Neuronal stem cell (in vitro differentiated cells): ENCODE measurements at regions not wholly inside any gene's neighbourhood (a gene's known extent, or its start where the extent isn't known, plus 50 kb on each side); places are given as distances from the start of the nearest gene placed in this dataset.

ENCODE experiments used
- DNase-seq: peaks from one replicate; pipeline ENCODE4 v3.0.0-alpha.2; 2013; ENCODE audit warnings: low spot score
- H2AFZ ChIP-seq: one replicate; pipeline ENCODE4 v1.6.1; 2013; ENCODE audit warnings: mild to moderate bottlenecking, low read length, inconsistent platforms
- H2AK5ac ChIP-seq: 2 replicates; pipeline ENCODE4 v1.6.1; 2013; ENCODE audit warnings: low read depth, mild to moderate bottlenecking, inconsistent platforms, low read length, moderate library complexity, mixed read lengths
- H2BK120ac ChIP-seq: 2 replicates; pipeline ENCODE4 v1.6.1; 2013; ENCODE audit warnings: low read depth, mild to moderate bottlenecking, inconsistent platforms, low read length, moderate library complexity, mixed read lengths
- H2BK12ac ChIP-seq: one replicate; pipeline ENCODE4 v1.6.1; 2013; ENCODE audit warnings: low read length, inconsistent platforms
- H2BK15ac ChIP-seq: 2 replicates; pipeline ENCODE4 v1.6.1; 2013; ENCODE audit warnings: mild to moderate bottlenecking, low read length, inconsistent platforms, mixed read lengths
- H2BK5ac ChIP-seq: one replicate; pipeline ENCODE4 v1.6.1; 2013; ENCODE audit warnings: inconsistent platforms, mild to moderate bottlenecking, low read length, moderate library complexity
- H3K14ac ChIP-seq: one replicate; pipeline ENCODE4 v1.6.1; 2013; ENCODE audit warnings: low read length, inconsistent platforms
- H3K18ac ChIP-seq: 2 replicates; pipeline ENCODE4 v1.6.1; 2013; ENCODE audit warnings: low read length, inconsistent platforms
- H3K23ac ChIP-seq: 2 replicates; pipeline ENCODE4 v1.6.1; 2013; ENCODE audit warnings: low read depth, mild to moderate bottlenecking, mixed read lengths, low read length, inconsistent platforms; ENCODE audit not compliant: poor library complexity
- H3K27ac ChIP-seq: replicated peaks from 3 replicates; pipeline ENCODE4 v1.5.1; 2013; ENCODE audit warnings: low read length, inconsistent platforms
- H3K27me3 ChIP-seq, 3 experiments: 2 replicates each; pipeline ENCODE4 v1.6.1; 2013; ENCODE audit warnings: low read length in 3 of 3, mild to moderate bottlenecking in 2 of 3, inconsistent platforms in 1 of 3, low read depth in 1 of 3, mixed read lengths in 1 of 3, moderate library complexity in 1 of 3; ENCODE audit not compliant: control insufficient read depth in 3 of 3, insufficient read depth in 3 of 3
- H3K36me3 ChIP-seq, 2 donors: replicated peaks in 1 of 2; 2 replicates each; pipeline ENCODE4 v1.6.1; 2013; ENCODE audit warnings: low read length in 2 of 2; ENCODE audit not compliant: control insufficient read depth in 2 of 2, insufficient read depth in 2 of 2
- H3K4ac ChIP-seq: 2 replicates; pipeline ENCODE4 v1.6.1; 2013; ENCODE audit warnings: inconsistent platforms, mild to moderate bottlenecking, low read length, moderate library complexity
- H3K4me1 ChIP-seq, 2 donors: 1 replicate in 1 of 2; 2 replicates in 1 of 2; pipeline ENCODE4 v1.6.1; 2013; ENCODE audit warnings: low read length in 2 of 2, low read depth in 1 of 2; ENCODE audit not compliant: control insufficient read depth in 2 of 2, insufficient read depth in 1 of 2
- H3K4me2 ChIP-seq: one replicate; pipeline ENCODE4 v1.6.1; 2013; ENCODE audit warnings: mild to moderate bottlenecking, low read length, inconsistent platforms; ENCODE audit not compliant: insufficient read depth, poor library complexity, severe bottlenecking
- H3K4me3 ChIP-seq, 2 donors: 2 replicates each; pipeline ENCODE4 v1.5.1; 2013; ENCODE audit warnings: low read length in 2 of 2, mild to moderate bottlenecking in 2 of 2, inconsistent platforms in 1 of 2, moderate library complexity in 1 of 2
- H3K79me1 ChIP-seq: one replicate; pipeline ENCODE4 v1.6.1; 2013; ENCODE audit warnings: low read depth, mild to moderate bottlenecking, inconsistent platforms, low read length, moderate library complexity
- H3K9ac ChIP-seq: one replicate; pipeline ENCODE4 v1.6.1; 2013; ENCODE audit warnings: mild to moderate bottlenecking, low read depth, low read length, inconsistent platforms; ENCODE audit not compliant: poor library complexity
- H3K9me3 ChIP-seq, 2 donors: replicated peaks in 1 of 2; 2 replicates each; pipeline versions ENCODE3 to v1.6.1; 2013; ENCODE audit warnings: low read length in 2 of 2, mild to moderate bottlenecking in 2 of 2, inconsistent platforms in 1 of 2, low read depth in 1 of 2, mixed read lengths in 1 of 2, moderate library complexity in 1 of 2; ENCODE audit not compliant: control insufficient read depth in 2 of 2, insufficient read depth in 1 of 2
- H4K8ac ChIP-seq: one replicate; pipeline ENCODE4 v1.6.1; 2013; ENCODE audit warnings: low read depth, mild to moderate bottlenecking, inconsistent platforms, low read length, moderate library complexity
- H4K91ac ChIP-seq: one replicate; pipeline ENCODE4 v1.6.1; 2013; ENCODE audit warnings: low read length, low read depth, mild to moderate bottlenecking, inconsistent platforms; ENCODE audit not compliant: poor library complexity
- WGBS, 2 donors: extraction: QIAGEN DNeasy Blood & Tissue Kit; methylation state at CpG; one replicate each; pipeline ENCODE4 v1.1.7; 2013; ENCODE audit warnings: missing lambda C conversion rate in 2 of 2, mixed read lengths in 1 of 2; ENCODE audit not compliant: insufficient read length in 2 of 2, insufficient replicate concordance in 1 of 2; ENCODE audit errors: extremely low coverage in 2 of 2; 5-methylcytosine and 5-hydroxymethylcytosine counted together

GRCh38 chr10:77702166-77702565, 64.6 kb upstream of the KCNMA1 start:
- no peak for DNase-seq
- no peak overlapping the region for H4K91ac ChIP-seq
- H3K9ac ChIP-seq, result no peak overlapping the region
- no peak overlapping the region for H4K8ac ChIP-seq
- H3K23ac ChIP-seq, result no peak overlapping the region
- no peaks in the 10 kb centered on the region for H3K27me3 ChIP-seq
- no peak overlapping the region for H2BK5ac ChIP-seq
- H3K4me1 ChIP-seq, result no peaks in the 10 kb centered on the region
- H3K4me3 ChIP-seq, result no peak overlapping the region
- no peak overlapping the region for H2AK5ac ChIP-seq
- H2BK120ac ChIP-seq, result no peak overlapping the region
- no peaks in the 10 kb centered on the region for H3K36me3 ChIP-seq
- no peak overlapping the region for H3K4ac ChIP-seq
- H2AFZ ChIP-seq, result no peak overlapping the region
- H3K14ac ChIP-seq, result no peak overlapping the region
- H2BK15ac ChIP-seq, result no peak overlapping the region
- no peak overlapping the region for H3K27ac ChIP-seq
- no CpG with 5 or more reads among the region's 3 CpGs for WGBS, 2 donors
- no peak overlapping the region for H2BK12ac ChIP-seq
- no peaks in the 10 kb centered on the region for H3K9me3 ChIP-seq
- H3K4me2 ChIP-seq, result no peak overlapping the region
- no peak overlapping the region for H3K18ac ChIP-seq
- H3K79me1 ChIP-seq, result no peaks in the 10 kb centered on the region

GRCh38 chr10:77700086-77700485, 62.5 kb upstream of the KCNMA1 start:
- Histone ChIP-seq H3K4ac (no peak overlapping the region), H3K4me3 (no peak overlapping the region), H2BK12ac (no peak overlapping the region), H3K9ac (no peak overlapping the region), H4K8ac (no peak overlapping the region), H3K27me3 (no peaks in the 10 kb centered on the region), H2BK15ac (no peak overlapping the region), H3K4me1 (no peaks in the 10 kb centered on the region), H3K36me3 (no peaks in the 10 kb centered on the region), H2BK5ac (no peak overlapping the region), H2AFZ (no peak overlapping the region), H3K18ac (no peak overlapping the region), H3K27ac (no peak overlapping the region), H3K23ac (no peak overlapping the region), H4K91ac (no peak overlapping the region), H3K79me1 (no peaks in the 10 kb centered on the region), H2AK5ac (no peak overlapping the region), H3K4me2 (no peak overlapping the region), H2BK120ac (no peak overlapping the region), H3K9me3 (no peaks in the 10 kb centered on the region), H3K14ac (no peak overlapping the region)
- DNase-seq, result no peak
- no CpG with 5 or more reads among the region's 1 CpG for WGBS, 2 donors

- no peak overlapping the region for H3K18ac ChIP-seq
- H4K8ac ChIP-seq, result no peak overlapping the region
- no peak overlapping the region for H2BK15ac ChIP-seq
- H3K4me3 ChIP-seq, result no peak overlapping the region
- H3K14ac ChIP-seq, result no peak overlapping the region
- no peak overlapping the region for H2BK5ac ChIP-seq
- no peaks in the 10 kb centered on the region for H3K27me3 ChIP-seq
- no peak overlapping the region for H2BK120ac ChIP-seq
- H2AK5ac ChIP-seq, result no peak overlapping the region
- H3K9ac ChIP-seq, result no peak overlapping the region
- H2BK12ac ChIP-seq, result no peak overlapping the region
- no peaks in the 10 kb centered on the region for H3K4me1 ChIP-seq
- H3K23ac ChIP-seq, result no peak overlapping the region
- no peak overlapping the region for H3K4me2 ChIP-seq
- DNase-seq, result no peak
- H4K91ac ChIP-seq, result no peak overlapping the region
- H3K36me3 ChIP-seq, result no peaks in the 10 kb centered on the region
- H2AFZ ChIP-seq, result no peak overlapping the region
- H3K79me1 ChIP-seq, result no peaks in the 10 kb centered on the region
- no peaks in the 10 kb centered on the region for H3K9me3 ChIP-seq
- no peak overlapping the region for H3K4ac ChIP-seq
- WGBS, 2 donors, result no CpG with 5 or more reads among the region's 1 CpG
- H3K27ac ChIP-seq, result no peak overlapping the region
Observed at GRCh38 chr10:77699080-77699645, 61.6 kb upstream of the KCNMA1 start.

- no peak overlapping the region for H3K18ac ChIP-seq
- H2AK5ac ChIP-seq, result no peak overlapping the region
- no peak overlapping the region for H2BK15ac ChIP-seq
- H2BK12ac ChIP-seq, result no peak overlapping the region
- no peak overlapping the region for H3K23ac ChIP-seq
- no peak overlapping the region for H4K91ac ChIP-seq
- H3K4me3 ChIP-seq, result no peak overlapping the region
- no peaks in the 10 kb centered on the region for H3K4me1 ChIP-seq
- DNase-seq, result no peak
- 100% methylated on average over 1 of the region's 5 CpGs; no CpG with 5 or more reads in 1 of the 2 donors for WGBS, 2 donors
- H2AFZ ChIP-seq, result no peak overlapping the region
- no peaks in the 10 kb centered on the region for H3K79me1 ChIP-seq
- H2BK120ac ChIP-seq, result no peak overlapping the region
- no peak overlapping the region for H4K8ac ChIP-seq
- no peaks in the 10 kb centered on the region for H3K9me3 ChIP-seq
- H3K36me3 ChIP-seq, result no peaks in the 10 kb centered on the region
- no peak overlapping the region for H3K4ac ChIP-seq
- H2BK5ac ChIP-seq, result no peak overlapping the region
- H3K14ac ChIP-seq, result no peak overlapping the region
- H3K9ac ChIP-seq, result no peak overlapping the region
- no peaks in the 10 kb centered on the region for H3K27me3 ChIP-seq
- H3K4me2 ChIP-seq, result no peak overlapping the region
- no peak overlapping the region for H3K27ac ChIP-seq
Observed at GRCh38 chr10:77698267-77698931, 60.8 kb upstream of the KCNMA1 start.
